Tibial nerve (tissue), 4 donors: ENCODE measurements at regions not wholly inside any gene's neighbourhood (a gene's known extent, or its start where the extent isn't known, plus 50 kb on each side); places are given as distances from the start of the nearest gene placed in this dataset.

Experiments
- CTCF ChIP-seq, 5 experiments: fragments of 200-600 bp in 3 of 5; fragments of 450-650 bp in 2 of 5; sonication (generic) in 3 of 5; IDR thresholded peaks; one replicate each; pipeline ENCODE4 v1.5.1; 2016 to 2019; ENCODE audit warnings: antibody characterized with exemption in 5 of 5, mild to moderate bottlenecking in 3 of 5, moderate library complexity in 2 of 5
- EP300 ChIP-seq, 2 donors: sonication (generic); formaldehyde crosslinking; IDR thresholded peaks; one replicate each; pipeline ENCODE4 v1.6.1; 2017; ENCODE audit warnings: antibody characterized with exemption in 2 of 2, mild to moderate bottlenecking in 1 of 2
- POLR2A ChIP-seq, 2 donors: fragments of 450-650 bp; IDR thresholded peaks; one replicate each; pipeline ENCODE4 v1.6.1; 2017; ENCODE audit warnings: antibody characterized with exemption in 2 of 2, mild to moderate bottlenecking in 2 of 2, moderate library complexity in 2 of 2

- TF ChIP-seq POLR2A (IDR thresholded peaks at IDR 0.05): no peak
- TF ChIP-seq CTCF (IDR thresholded peaks at IDR 0.05): no peak
- no peak for TF ChIP-seq EP300 (IDR thresholded peaks at IDR 0.05)
Observed at GRCh38 chr16:13848795-13849194, 71.2 kb upstream of the ERCC4 start.
